Upper lobe of left lung (tissue), 4 donors: ENCODE measurements at regions not wholly inside any gene's neighbourhood (a gene's known extent, or its start where the extent isn't known, plus 50 kb on each side); places are given as distances from the start of the nearest gene placed in this dataset.
"Not testable (repeated sequence)": the region's sequence is repeated elsewhere in the genome, so short reads cannot be mapped to it uniquely, and the experiment has no call there.

ENCODE experiments used
- EP300 ChIP-seq, 4 donors: sonication (generic); formaldehyde crosslinking; IDR thresholded peaks; one replicate each; pipeline ENCODE4 v1.5.1; 2017; ENCODE audit warnings: antibody characterized with exemption in 4 of 4, control low read depth in 2 of 4
- POLR2A ChIP-seq, 4 donors: fragments of 450-650 bp; IDR thresholded peaks; one replicate each; pipeline ENCODE4 v1.5.1; 2016 to 2017; ENCODE audit warnings: antibody characterized with exemption in 4 of 4, mild to moderate bottlenecking in 2 of 4
- POLR2AphosphoS5 ChIP-seq, 2 donors: sonication (generic); formaldehyde crosslinking; IDR thresholded peaks; one replicate each; pipeline ENCODE4 v1.5.1; 2017; ENCODE audit warnings: antibody characterized with exemption in 2 of 2
- TF ChIP-seq, protein P1 (sequence below), 6 experiments: fragments of 450-650 bp in 4 of 6; fragments of 200-600 bp in 2 of 6; sonication (generic) in 2 of 6; IDR thresholded peaks; one replicate each; pipeline ENCODE4 v1.5.1; 2016 to 2019; ENCODE audit warnings: antibody characterized with exemption in 6 of 6

DNA sequence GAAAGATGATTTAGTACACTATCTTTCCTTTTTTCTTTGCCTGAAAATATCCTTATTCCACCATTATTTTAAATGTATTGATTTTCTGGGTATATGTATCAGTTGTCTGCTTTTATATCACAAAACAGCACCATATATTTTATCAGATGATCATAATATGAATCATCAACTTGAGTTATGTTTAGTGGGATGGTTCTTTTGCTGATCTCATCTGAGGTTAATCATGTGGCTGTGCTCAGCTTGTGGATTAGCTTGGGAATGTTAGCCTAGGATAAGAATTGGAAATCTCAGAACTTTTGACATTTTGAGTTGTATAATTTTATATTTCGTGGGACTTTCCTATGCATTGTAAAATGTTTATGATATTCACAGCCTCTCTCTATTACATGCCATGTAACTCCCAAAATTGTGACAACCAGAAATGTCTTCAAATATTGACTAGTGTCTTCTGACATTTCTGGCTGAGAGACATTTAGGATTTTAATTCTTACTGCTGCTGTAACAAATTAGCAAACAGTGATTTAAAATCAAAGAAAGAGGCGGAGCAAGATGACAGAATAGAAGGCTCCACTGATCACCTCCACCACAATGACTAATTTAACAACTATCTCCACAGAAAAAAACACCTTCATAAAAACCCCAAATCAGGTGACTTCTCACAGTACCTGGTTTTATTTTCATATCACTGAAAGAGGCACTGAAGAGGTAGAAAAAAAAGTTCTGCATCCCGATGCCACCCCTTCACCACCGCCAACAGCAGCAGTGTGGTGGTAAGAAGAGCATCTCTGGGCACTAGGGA lies 337.1 kb upstream of the TSPY2 start:
- TF ChIP-seq, protein P1, sequence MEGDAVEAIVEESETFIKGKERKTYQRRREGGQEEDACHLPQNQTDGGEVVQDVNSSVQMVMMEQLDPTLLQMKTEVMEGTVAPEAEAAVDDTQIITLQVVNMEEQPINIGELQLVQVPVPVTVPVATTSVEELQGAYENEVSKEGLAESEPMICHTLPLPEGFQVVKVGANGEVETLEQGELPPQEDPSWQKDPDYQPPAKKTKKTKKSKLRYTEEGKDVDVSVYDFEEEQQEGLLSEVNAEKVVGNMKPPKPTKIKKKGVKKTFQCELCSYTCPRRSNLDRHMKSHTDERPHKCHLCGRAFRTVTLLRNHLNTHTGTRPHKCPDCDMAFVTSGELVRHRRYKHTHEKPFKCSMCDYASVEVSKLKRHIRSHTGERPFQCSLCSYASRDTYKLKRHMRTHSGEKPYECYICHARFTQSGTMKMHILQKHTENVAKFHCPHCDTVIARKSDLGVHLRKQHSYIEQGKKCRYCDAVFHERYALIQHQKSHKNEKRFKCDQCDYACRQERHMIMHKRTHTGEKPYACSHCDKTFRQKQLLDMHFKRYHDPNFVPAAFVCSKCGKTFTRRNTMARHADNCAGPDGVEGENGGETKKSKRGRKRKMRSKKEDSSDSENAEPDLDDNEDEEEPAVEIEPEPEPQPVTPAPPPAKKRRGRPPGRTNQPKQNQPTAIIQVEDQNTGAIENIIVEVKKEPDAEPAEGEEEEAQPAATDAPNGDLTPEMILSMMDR (IDR thresholded peaks at IDR 0.05), result not testable (repeated sequence)
- not testable (repeated sequence) for TF ChIP-seq POLR2AphosphoS5, EP300, POLR2A (IDR thresholded peaks at IDR 0.05)
